GM21786 (cell line): ENCODE measurements at regions not wholly inside any gene's neighbourhood (a gene's known extent, or its start where the extent isn't known, plus 50 kb on each side); places are given as distances from the start of the nearest gene placed in this dataset.

Source experiments
- ATAC-seq: cut with Tn5 transposase; IDR thresholded peaks from one replicate; pipeline ENCODE4 v1.9.1; 2021; ENCODE audit not compliant: unreplicated experiment

GRCh38 chr1:108082738-108083562 is 117.2 kb downstream of the SLC25A24 start:
- ATAC-seq: no peak

GRCh38 chr1:108082001-108082400 is 117.0 kb upstream of the VAV3 start:
- no peak for ATAC-seq

GRCh38 chr1:108080448-108080847 is 115.5 kb upstream of the VAV3 start:
- ATAC-seq: no peak

- no peak for ATAC-seq
Observed at GRCh38 chr1:108079440-108080025, 114.6 kb upstream of the VAV3 start.

- no peak for ATAC-seq
Observed at GRCh38 chr1:108077991-108078390, 113.0 kb upstream of the VAV3 start.

GRCh38 chr1:108075055-108075454 is 110.1 kb upstream of the VAV3 start:
- ATAC-seq: peak; percentile 77

GRCh38 chr1:108072776-108073175 is 107.8 kb upstream of the VAV3 start:
- no peak for ATAC-seq

GRCh38 chr1:108072212-108072611 is 107.2 kb upstream of the VAV3 start:
- ATAC-seq: no peak

- no peak for ATAC-seq
Observed at GRCh38 chr1:108071601-108072000, 106.6 kb upstream of the VAV3 start.

- no peak for ATAC-seq
Observed at GRCh38 chr1:108070662-108071061, 105.7 kb upstream of the VAV3 start.

- ATAC-seq: no peak
Observed at GRCh38 chr1:108067884-108068540, 103.0 kb upstream of the VAV3 start.

- ATAC-seq: no peak
Observed at GRCh38 chr1:108066808-108067207, 101.8 kb upstream of the VAV3 start.

- ATAC-seq: no peak
Observed at GRCh38 chr1:108064255-108064654, 99.3 kb upstream of the VAV3 start.

- no peak for ATAC-seq
Observed at GRCh38 chr1:108063703-108064102, 98.7 kb upstream of the VAV3 start.

- ATAC-seq: no peak
Observed at GRCh38 chr1:108059945-108060344, 95.0 kb upstream of the VAV3 start.

- no peak for ATAC-seq
Observed at GRCh38 chr1:108057541-108057940, 92.6 kb upstream of the VAV3 start.

- no peak for ATAC-seq
Observed at GRCh38 chr1:108056436-108056990, 91.5 kb upstream of the VAV3 start.

- no peak for ATAC-seq
Observed at GRCh38 chr1:108055387-108055786, 90.4 kb upstream of the VAV3 start.

- ATAC-seq: no peak
Observed at GRCh38 chr1:108054396-108054795, 89.4 kb upstream of the VAV3 start.

- ATAC-seq: no peak
Observed at GRCh38 chr1:108053270-108054013, 88.5 kb upstream of the VAV3 start.
